Duodenal mucosa (tissue), 2 donors: ENCODE measurements at regions not wholly inside any gene's neighbourhood (a gene's known extent, or its start where the extent isn't known, plus 50 kb on each side); places are given as distances from the start of the nearest gene placed in this dataset.
"Not testable (repeated sequence)": the region's sequence is repeated elsewhere in the genome, so short reads cannot be mapped to it uniquely, and the experiment has no call there.

Experiments
- H3K27ac ChIP-seq: one replicate; pipeline ENCODE4 v1.7.0; 2013; ENCODE audit warnings: low read depth, low read length
- H3K27me3 ChIP-seq, 2 donors: one replicate each; pipeline ENCODE4 v1.7.0; 2013; ENCODE audit warnings: low read length in 2 of 2, control low read depth in 1 of 2; ENCODE audit not compliant: insufficient read depth in 2 of 2, control insufficient read depth in 1 of 2
- H3K36me3 ChIP-seq, 2 donors: one replicate each; pipeline ENCODE4 v1.7.0; 2013; ENCODE audit warnings: low read length in 2 of 2, control low read depth in 1 of 2; ENCODE audit not compliant: insufficient read depth in 2 of 2, control insufficient read depth in 1 of 2
- H3K4me1 ChIP-seq, 2 donors: one replicate each; pipeline ENCODE4 v1.7.0; 2013; ENCODE audit warnings: low read length in 2 of 2, control low read depth in 1 of 2; ENCODE audit not compliant: insufficient read depth in 2 of 2, control insufficient read depth in 1 of 2
- H3K4me3 ChIP-seq, 2 donors: one replicate each; pipeline ENCODE4 v1.7.0; 2013; ENCODE audit warnings: low read length in 2 of 2, low read depth in 1 of 2
- H3K9ac ChIP-seq, 2 donors: one replicate each; pipeline ENCODE4 v1.7.0; 2013; ENCODE audit warnings: low read length in 2 of 2, low read depth in 1 of 2
- H3K9me3 ChIP-seq, 2 donors: one replicate each; pipeline ENCODE4 v1.7.0; 2013; ENCODE audit warnings: low read length in 2 of 2, control low read depth in 1 of 2; ENCODE audit not compliant: control insufficient read depth in 1 of 2

GRCh38 chr5:167921796-167922195 lies 369.6 kb upstream of the WWC1 start:
- Histone ChIP-seq H3K9me3 (no peaks in the 10 kb centered on the region), H3K27ac (no peak overlapping the region), H3K4me1 (no peaks in the 10 kb centered on the region), H3K4me3 (no peak overlapping the region), H3K36me3 (no peaks in the 10 kb centered on the region), H3K27me3 (no peaks in the 10 kb centered on the region), H3K9ac (no peak overlapping the region)

GRCh38 chr5:167923396-167923795 lies 368.0 kb upstream of the WWC1 start:
- no peak overlapping the region for H3K4me3 ChIP-seq
- no peaks in the 10 kb centered on the region for H3K4me1 ChIP-seq
- no peaks in the 10 kb centered on the region for H3K27me3 ChIP-seq
- H3K27ac ChIP-seq, result no peak overlapping the region
- no peaks in the 10 kb centered on the region for H3K36me3 ChIP-seq
- H3K9ac ChIP-seq, result no peak overlapping the region
- no peaks in the 10 kb centered on the region for H3K9me3 ChIP-seq

DNA sequence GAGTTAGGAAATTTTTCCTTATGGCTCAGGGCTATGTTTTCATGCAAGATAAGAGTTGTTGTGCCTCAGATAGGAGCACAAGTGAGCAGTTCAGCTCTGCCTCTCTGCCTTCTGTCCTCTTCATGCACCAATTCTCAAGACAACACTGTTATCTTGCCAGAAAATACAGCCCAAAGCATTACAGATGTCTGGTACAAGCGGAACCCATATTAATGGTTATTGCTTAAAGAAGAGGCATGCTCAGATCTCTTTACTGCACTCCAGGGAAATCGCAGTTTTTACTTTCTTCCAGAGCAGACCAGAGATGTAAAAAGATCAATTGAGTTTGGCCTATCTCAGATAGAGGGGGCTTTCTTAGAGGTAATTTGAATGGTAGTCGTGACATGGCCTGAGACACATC lies 361.6 kb upstream of the WWC1 start:
- H3K4me1 ChIP-seq, result no peaks in the 10 kb centered on the region

GRCh38 chr5:167934551-167934971 lies 356.9 kb upstream of the WWC1 start:
- Histone ChIP-seq H3K9ac (no peak overlapping the region), H3K27ac (no peak overlapping the region), H3K27me3 (no peaks in the 10 kb centered on the region), H3K9me3 (no peaks in the 10 kb centered on the region), H3K4me3 (no peak overlapping the region), H3K4me1 (no peaks in the 10 kb centered on the region), H3K36me3 (no peaks in the 10 kb centered on the region)

More for the DNA sequence above, 361.6 kb upstream of the WWC1 start:
- no peaks in the 10 kb centered on the region for H3K27me3 ChIP-seq
- no peak overlapping the region for H3K4me3 ChIP-seq
- no peaks in the 10 kb centered on the region for H3K9me3 ChIP-seq
- H3K9ac ChIP-seq, result no peak overlapping the region
- no peaks in the 10 kb centered on the region for H3K36me3 ChIP-seq
- no peak overlapping the region for H3K27ac ChIP-seq

- no peak overlapping the region for H3K9ac ChIP-seq
- H3K9me3 ChIP-seq, result no peaks in the 10 kb centered on the region
- no peak overlapping the region for H3K4me3 ChIP-seq
- no peaks in the 10 kb centered on the region for H3K27me3 ChIP-seq
- H3K27ac ChIP-seq, result no peak overlapping the region
- no peaks in the 10 kb centered on the region for H3K36me3 ChIP-seq
- no peaks in the 10 kb centered on the region for H3K4me1 ChIP-seq
Observed at GRCh38 chr5:167936022-167936421, 355.4 kb upstream of the WWC1 start.

DNA sequence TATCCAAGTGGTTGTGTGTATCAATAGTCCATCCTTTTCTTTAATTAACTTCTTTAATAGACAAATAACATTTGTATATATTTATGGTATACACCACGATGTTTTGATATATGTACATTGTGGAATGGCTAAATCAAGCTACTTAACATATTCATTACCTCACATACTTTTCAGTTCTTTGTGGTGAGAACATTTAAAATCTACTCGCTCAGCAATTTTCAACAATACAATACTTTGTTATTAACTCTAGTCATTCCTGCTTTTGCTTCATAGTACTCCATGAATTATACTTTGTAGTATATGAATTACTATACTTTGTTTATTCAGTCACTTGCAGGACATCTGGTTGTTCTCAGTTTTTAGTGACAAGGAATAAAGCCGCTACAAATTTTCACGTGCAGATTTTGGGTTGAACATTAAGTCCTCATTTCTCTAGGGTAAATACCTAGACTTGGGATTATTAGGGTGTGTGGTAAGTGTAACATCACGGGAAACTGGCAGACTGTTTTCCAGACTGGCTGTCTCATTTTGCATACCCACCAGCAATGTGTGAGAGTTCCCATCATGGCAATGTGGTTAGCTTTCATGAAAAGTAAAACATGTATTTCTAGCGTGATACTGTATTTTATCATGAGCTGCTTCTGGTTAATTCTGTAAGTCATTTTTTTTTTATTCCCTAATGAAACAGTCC lies 354.4 kb upstream of the WWC1 start:
- Histone ChIP-seq H3K9ac (no peak overlapping the region), H3K4me1 (no peaks in the 10 kb centered on the region), H3K36me3 (no peaks in the 10 kb centered on the region), H3K27ac (no peak overlapping the region), H3K27me3 (no peaks in the 10 kb centered on the region), H3K4me3 (no peak overlapping the region), H3K9me3 (no peaks in the 10 kb centered on the region)

GRCh38 chr5:167937635-167937998 lies 353.8 kb upstream of the WWC1 start:
- Histone ChIP-seq H3K4me1 (no peaks in the 10 kb centered on the region), H3K9ac (no peak overlapping the region), H3K27ac (no peak overlapping the region), H3K27me3 (no peaks in the 10 kb centered on the region), H3K36me3 (no peaks in the 10 kb centered on the region), H3K4me3 (no peak overlapping the region), H3K9me3 (no peaks in the 10 kb centered on the region)

DNA sequence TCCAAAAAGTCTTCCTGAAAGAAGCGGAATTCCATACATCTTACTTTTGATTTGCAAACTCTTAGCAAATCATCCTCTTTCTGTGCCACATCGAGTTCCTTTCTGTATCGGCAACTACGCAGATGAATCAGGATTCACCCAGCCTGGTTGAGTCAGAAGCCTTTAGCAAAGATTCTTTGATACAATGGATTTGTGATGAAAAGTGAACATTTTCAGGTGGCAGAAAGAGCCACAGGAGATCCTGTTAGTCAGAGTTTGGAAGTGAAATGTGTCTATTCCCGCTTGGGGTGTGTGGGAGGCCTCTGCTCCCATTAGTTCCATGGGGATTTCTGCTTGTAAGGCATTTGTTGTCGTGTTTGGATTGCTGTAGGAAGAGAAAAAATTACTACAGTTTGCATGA lies 351.8 kb upstream of the WWC1 start:
- Histone ChIP-seq H3K36me3 (no peaks in the 10 kb centered on the region), H3K27me3 (no peaks in the 10 kb centered on the region)

DNA sequence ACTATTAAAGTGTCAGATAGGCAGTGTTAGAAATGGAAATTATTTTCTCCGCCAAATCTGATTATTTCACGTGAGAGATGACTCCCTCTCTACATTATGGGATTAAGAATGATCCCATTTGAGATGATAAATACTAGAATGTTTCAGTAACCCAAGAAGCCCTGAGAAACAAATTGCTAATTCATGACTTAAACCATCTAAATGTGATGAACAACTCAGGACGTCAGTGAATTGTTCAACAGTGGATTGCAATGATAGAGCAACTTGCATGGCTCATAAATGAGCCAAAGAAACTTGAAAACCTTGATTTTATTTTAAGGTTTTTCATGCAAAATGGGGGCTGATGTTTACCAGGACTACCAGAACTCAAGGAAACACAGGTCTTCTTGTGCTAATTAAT lies 350.5 kb upstream of the WWC1 start:
- no peak overlapping the region for H3K4me3 ChIP-seq
- no peak overlapping the region for H3K9ac ChIP-seq
- no peaks in the 10 kb centered on the region for H3K4me1 ChIP-seq
- H3K36me3 ChIP-seq, result no peaks in the 10 kb centered on the region
- H3K9me3 ChIP-seq, result no peaks in the 10 kb centered on the region
- no peaks in the 10 kb centered on the region for H3K27me3 ChIP-seq
- H3K27ac ChIP-seq, result no peak overlapping the region

More for the DNA sequence above, 351.8 kb upstream of the WWC1 start:
- Histone ChIP-seq H3K27ac (no peak overlapping the region), H3K9ac (no peak overlapping the region), H3K4me3 (no peak overlapping the region), H3K9me3 (no peaks in the 10 kb centered on the region), H3K4me1 (no peaks in the 10 kb centered on the region)

GRCh38 chr5:167941556-167941955 lies 349.9 kb upstream of the WWC1 start:
- not testable (repeated sequence) for H3K27me3 ChIP-seq, H3K36me3 ChIP-seq, H3K9me3 ChIP-seq, H3K4me3 ChIP-seq, H3K9ac ChIP-seq, H3K4me1 ChIP-seq, H3K27ac ChIP-seq

GRCh38 chr5:167943343-167943742 lies 348.1 kb upstream of the WWC1 start:
- Histone ChIP-seq H3K27ac (no peak overlapping the region), H3K36me3 (no peaks in the 10 kb centered on the region), H3K27me3 (no peaks in the 10 kb centered on the region), H3K9ac (no peak overlapping the region), H3K4me1 (no peaks in the 10 kb centered on the region), H3K4me3 (no peak overlapping the region), H3K9me3 (no peaks in the 10 kb centered on the region)
